ENCODE measurements at regions not wholly inside any gene's neighbourhood (a gene's known extent, or its start where the extent isn't known, plus 50 kb on each side); places are given as distances from the start of the nearest gene placed in this dataset.

DNA sequence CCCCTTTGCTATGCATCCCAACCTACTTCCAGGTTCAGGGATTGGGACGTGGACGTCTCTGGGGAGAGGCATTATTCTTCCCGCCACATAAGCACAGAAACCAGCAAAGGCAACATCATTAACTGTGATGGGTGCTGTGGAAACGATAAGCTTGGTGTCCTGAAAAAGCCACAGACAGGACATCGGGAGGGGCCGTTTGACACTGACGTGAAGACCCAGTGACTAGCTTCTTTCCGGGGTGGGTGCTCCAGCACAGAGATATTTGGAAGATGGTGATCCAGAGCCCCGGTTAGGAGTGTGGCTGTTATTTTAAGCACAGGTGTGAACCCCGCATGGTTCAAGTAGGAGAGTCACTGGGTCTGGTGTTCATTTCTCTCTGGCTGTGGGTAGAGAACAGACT, 163.8 kb upstream of the HDAC4 start:
- DNase-seq (peak in 1 of 14 experiments; percentile 12), ATAC-seq (ENCODE audit: poor library complexity) (no peak)
- Histone ChIP-seq H3K9me3 (ENCODE audit: control insufficient read depth in 1 of 2, insufficient read depth in 1 of 2, low read length in 2 of 2) (peaks cover 0 to 6% of the 10 kb centered on the region in 2 experiments), H3K4me1 (ENCODE audit: insufficient read depth, low read length) (no peaks in the 10 kb centered on the region), H3K4me3 (ENCODE audit: low read length) (no peak overlapping the region), H3K36me3 (ENCODE audit: insufficient read depth, low read length) (no peaks in the 10 kb centered on the region), H3K27me3 (ENCODE audit: control insufficient read depth in 1 of 2, insufficient read depth in 2 of 2, low read length in 2 of 2) (no peaks in the 10 kb centered on the region), H3K27ac (ENCODE audit: low read depth in 1 of 2, low read length in 2 of 2) (no peak overlapping the region)
- Mint-ChIP-seq H3K36me3 (ENCODE audit: low read depth) (no peaks in the 10 kb centered on the region), H3K4me1 (ENCODE audit: low read depth) (no peaks in the 10 kb centered on the region), H3K4me3 (no peak overlapping the region), H3K27ac (no peak overlapping the region), H3K27me3 (peaks cover 4% of the 10 kb centered on the region), H3K9me3 (no peaks in the 10 kb centered on the region)
- POLR2A ChIA-PET: no interaction called here
- TF ChIP-seq, protein P1, sequence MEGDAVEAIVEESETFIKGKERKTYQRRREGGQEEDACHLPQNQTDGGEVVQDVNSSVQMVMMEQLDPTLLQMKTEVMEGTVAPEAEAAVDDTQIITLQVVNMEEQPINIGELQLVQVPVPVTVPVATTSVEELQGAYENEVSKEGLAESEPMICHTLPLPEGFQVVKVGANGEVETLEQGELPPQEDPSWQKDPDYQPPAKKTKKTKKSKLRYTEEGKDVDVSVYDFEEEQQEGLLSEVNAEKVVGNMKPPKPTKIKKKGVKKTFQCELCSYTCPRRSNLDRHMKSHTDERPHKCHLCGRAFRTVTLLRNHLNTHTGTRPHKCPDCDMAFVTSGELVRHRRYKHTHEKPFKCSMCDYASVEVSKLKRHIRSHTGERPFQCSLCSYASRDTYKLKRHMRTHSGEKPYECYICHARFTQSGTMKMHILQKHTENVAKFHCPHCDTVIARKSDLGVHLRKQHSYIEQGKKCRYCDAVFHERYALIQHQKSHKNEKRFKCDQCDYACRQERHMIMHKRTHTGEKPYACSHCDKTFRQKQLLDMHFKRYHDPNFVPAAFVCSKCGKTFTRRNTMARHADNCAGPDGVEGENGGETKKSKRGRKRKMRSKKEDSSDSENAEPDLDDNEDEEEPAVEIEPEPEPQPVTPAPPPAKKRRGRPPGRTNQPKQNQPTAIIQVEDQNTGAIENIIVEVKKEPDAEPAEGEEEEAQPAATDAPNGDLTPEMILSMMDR (IDR thresholded peaks at IDR 0.05): no peak
- intact Hi-C loops (cut with DNase I, micrococcal nuclease): no loop called here
- CTCF ChIA-PET: no interaction called here

GRCh38 chr2:239563561-239563960, 162.7 kb upstream of the HDAC4 start:
- CTCF ChIA-PET: no interaction called here
- no peak overlapping the region for H3K27ac ChIP-seq (ENCODE audit: low read depth in 1 of 2, low read length in 2 of 2)
- intact Hi-C loops (cut with DNase I, micrococcal nuclease): no loop called here
- H3K27me3 Mint-ChIP-seq: peaks cover 4% of the 10 kb centered on the region
- no peak overlapping the region for H3K4me3 Mint-ChIP-seq
- no peaks in the 10 kb centered on the region for H3K36me3 Mint-ChIP-seq (ENCODE audit: low read depth)
- H3K27ac Mint-ChIP-seq: no peak overlapping the region
- no peaks in the 10 kb centered on the region for H3K27me3 ChIP-seq (ENCODE audit: control insufficient read depth in 1 of 2, insufficient read depth in 2 of 2, low read length in 2 of 2)
- no peaks in the 10 kb centered on the region for H3K36me3 ChIP-seq (ENCODE audit: insufficient read depth, low read length)
- POLR2A ChIA-PET: no interaction called here
- no peaks in the 10 kb centered on the region for H3K9me3 Mint-ChIP-seq
- ATAC-seq (ENCODE audit: poor library complexity) (no peak), DNase-seq (peak in 1 of 14 experiments; percentile 17)
- H3K4me1 ChIP-seq (ENCODE audit: insufficient read depth, low read length): no peaks in the 10 kb centered on the region
- H3K4me1 Mint-ChIP-seq (ENCODE audit: low read depth): no peaks in the 10 kb centered on the region
- TF ChIP-seq, protein P1 (IDR thresholded peaks at IDR 0.05): no peak
- H3K4me3 ChIP-seq (ENCODE audit: low read length): no peak overlapping the region
- peaks cover 0 to 6% of the 10 kb centered on the region in 2 experiments for H3K9me3 ChIP-seq (ENCODE audit: control insufficient read depth in 1 of 2, insufficient read depth in 1 of 2, low read length in 2 of 2)

DNA sequence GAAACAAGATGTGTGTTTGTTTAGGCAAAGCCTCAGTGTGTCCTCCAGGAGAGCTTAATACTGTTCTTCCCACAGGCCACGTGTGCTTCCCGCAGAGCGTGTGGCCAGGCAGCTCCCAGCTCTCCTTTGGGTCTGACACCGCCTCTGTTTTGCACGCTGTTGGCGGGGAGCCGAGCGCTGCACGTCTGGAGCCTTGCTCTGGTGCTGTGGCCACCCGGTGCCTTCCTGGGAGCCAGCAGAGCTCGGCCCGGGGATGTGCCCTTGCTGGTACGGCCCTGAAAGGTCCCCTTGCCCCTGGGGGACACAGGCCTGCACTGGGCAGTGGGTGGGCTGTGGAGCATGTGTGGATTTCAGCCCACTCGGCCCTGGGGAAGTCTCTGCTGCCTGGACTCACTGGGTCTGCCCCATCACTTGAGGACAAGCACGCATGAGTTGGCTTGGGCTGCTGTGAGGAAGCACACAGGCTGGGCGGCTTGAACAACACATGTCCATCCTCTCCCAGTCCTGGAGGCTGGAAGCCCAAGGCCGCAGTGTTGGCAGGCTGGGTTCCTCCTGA, 160.7 kb upstream of the HDAC4 start:
- no peak overlapping the region for H3K4me3 ChIP-seq (ENCODE audit: low read length)

More for the DNA sequence above, 160.7 kb upstream of the HDAC4 start:
- no peak overlapping the region for H3K27ac Mint-ChIP-seq
- H3K27ac ChIP-seq (ENCODE audit: low read depth in 1 of 2, low read length in 2 of 2): no peak overlapping the region
- H3K4me1 ChIP-seq (ENCODE audit: insufficient read depth, low read length): no peaks in the 10 kb centered on the region
- peaks cover 4% of the 10 kb centered on the region for H3K27me3 Mint-ChIP-seq
- POLR2A ChIA-PET: no interaction called here
- CTCF ChIA-PET: no interaction called here
- H3K27me3 ChIP-seq (ENCODE audit: control insufficient read depth in 1 of 2, insufficient read depth in 2 of 2, low read length in 2 of 2): no peaks in the 10 kb centered on the region
- no peak overlapping the region for H3K4me3 Mint-ChIP-seq
- no peaks in the 10 kb centered on the region for H3K36me3 Mint-ChIP-seq (ENCODE audit: low read depth)
- H3K4me1 Mint-ChIP-seq (ENCODE audit: low read depth): no peaks in the 10 kb centered on the region
- ATAC-seq (ENCODE audit: poor library complexity) (no peak), DNase-seq (peak in 1 of 14 experiments; percentile 25)
- H3K9me3 Mint-ChIP-seq: no peaks in the 10 kb centered on the region
- intact Hi-C loops (cut with DNase I, micrococcal nuclease): no loop called here
- TF ChIP-seq, protein P1 (IDR thresholded peaks at IDR 0.05): no peak
- H3K36me3 ChIP-seq (ENCODE audit: insufficient read depth, low read length): no peaks in the 10 kb centered on the region
- peaks cover 0 to 6% of the 10 kb centered on the region in 2 experiments for H3K9me3 ChIP-seq (ENCODE audit: control insufficient read depth in 1 of 2, insufficient read depth in 1 of 2, low read length in 2 of 2)
